ENCODE measurements at regions not wholly inside any gene's neighbourhood (a gene's known extent, or its start where the extent isn't known, plus 50 kb on each side); places are given as distances from the start of the nearest gene placed in this dataset.
A peak's percentile ranks its signal among the peaks of the same experiment; 100 is the strongest.

DNA sequence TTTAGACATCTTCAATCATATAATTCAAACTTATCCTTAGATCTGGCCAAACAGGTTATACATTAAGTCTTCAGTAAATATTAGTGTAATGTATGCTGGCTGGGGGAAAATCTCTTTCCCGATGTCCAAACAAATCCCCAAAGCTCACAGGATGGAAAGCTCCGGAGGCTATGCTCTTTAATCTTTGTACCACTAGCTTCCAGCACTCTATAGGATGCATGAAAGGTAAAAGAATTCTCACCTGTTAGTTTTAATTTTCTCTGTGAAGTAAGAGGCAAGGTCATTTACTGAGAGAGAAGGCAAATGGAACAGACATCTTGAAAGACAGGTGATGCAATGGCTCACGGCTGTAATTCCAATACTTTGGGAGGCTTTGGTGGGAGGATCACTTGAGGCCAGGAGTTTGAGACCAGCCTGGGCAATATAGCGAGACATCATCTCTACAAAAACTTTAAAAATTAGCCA, 99.8 kb upstream of the KIF5B start:
- peaks cover 4% of the 10 kb centered on the region for H3K4me1 Mint-ChIP-seq (ENCODE audit: low read depth)
- H3K27me3 Mint-ChIP-seq, result no peaks in the 10 kb centered on the region
- no peak overlapping the region for H3K27ac Mint-ChIP-seq
- H3K9me3 Mint-ChIP-seq, result peaks cover 24% of the 10 kb centered on the region
- no peaks in the 10 kb centered on the region for H3K36me3 Mint-ChIP-seq (ENCODE audit: low read depth)
- no peak overlapping the region for H3K4me3 Mint-ChIP-seq
- DNase-seq, result no peak

GRCh38 chr10:32155075-32155516, 98.9 kb upstream of the KIF5B start:
- Mint-ChIP-seq H3K4me1 (ENCODE audit: low read depth) (peaks cover 12% of the 10 kb centered on the region), H3K27me3 (no peaks in the 10 kb centered on the region), H3K4me3 (no peak overlapping the region), H3K9me3 (peaks cover 24% of the 10 kb centered on the region), H3K36me3 (ENCODE audit: low read depth) (no peaks in the 10 kb centered on the region), H3K27ac (no peak overlapping the region)
- no peak for DNase-seq

DNA sequence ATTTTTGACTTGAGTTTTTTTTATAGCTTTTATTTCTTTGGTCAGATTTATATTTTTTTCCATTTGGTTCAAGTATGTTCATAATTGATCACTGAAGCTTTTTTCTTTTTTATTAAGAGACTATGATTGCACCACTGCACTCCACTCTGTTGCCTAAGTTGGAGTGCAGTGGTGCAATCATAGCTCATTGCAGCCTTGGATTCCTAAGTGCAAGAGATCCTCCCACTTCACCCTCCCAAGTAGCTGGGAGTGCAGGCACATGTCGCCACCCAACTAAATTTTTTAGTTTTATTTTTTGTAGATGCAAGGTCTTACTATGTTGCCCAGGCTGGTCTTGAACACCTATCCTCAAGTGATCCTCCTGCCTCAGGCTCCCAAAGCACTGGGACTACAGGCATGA, 97.7 kb upstream of the KIF5B start:
- no peak for DNase-seq
- peaks cover 24% of the 10 kb centered on the region for H3K9me3 Mint-ChIP-seq
- H3K27ac Mint-ChIP-seq, result no peak overlapping the region
- peaks cover 22% of the 10 kb centered on the region for H3K4me1 Mint-ChIP-seq (ENCODE audit: low read depth)
- H3K36me3 Mint-ChIP-seq (ENCODE audit: low read depth), result no peaks in the 10 kb centered on the region
- H3K27me3 Mint-ChIP-seq, result no peaks in the 10 kb centered on the region
- no peak overlapping the region for H3K4me3 Mint-ChIP-seq

DNA sequence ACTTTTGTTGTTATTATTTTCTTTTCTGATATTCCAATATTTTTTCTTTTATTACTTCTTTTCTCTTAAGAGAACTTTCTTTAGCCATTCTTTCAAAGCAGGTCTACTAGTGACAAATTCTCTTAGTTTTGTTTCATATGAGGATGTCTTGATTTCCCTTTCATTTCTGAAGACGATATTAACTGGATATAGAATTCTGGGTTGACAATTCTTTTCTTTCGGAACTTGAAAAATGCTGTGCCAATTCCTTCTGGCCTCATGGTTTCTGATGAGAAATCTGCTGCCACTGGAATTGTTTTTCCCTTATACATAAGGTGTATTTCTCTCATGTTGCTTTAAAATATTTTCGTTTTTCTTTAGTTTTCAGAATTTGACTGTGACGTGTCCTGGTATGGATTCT, 97.0 kb upstream of the KIF5B start:
- H3K9me3 Mint-ChIP-seq, result peaks cover 24% of the 10 kb centered on the region
- H3K27ac Mint-ChIP-seq, result no peak overlapping the region
- no peak overlapping the region for H3K4me3 Mint-ChIP-seq
- no peak for DNase-seq
- H3K4me1 Mint-ChIP-seq (ENCODE audit: low read depth), result peaks cover 23% of the 10 kb centered on the region
- no peaks in the 10 kb centered on the region for H3K27me3 Mint-ChIP-seq
- H3K36me3 Mint-ChIP-seq (ENCODE audit: low read depth), result no peaks in the 10 kb centered on the region

- Mint-ChIP-seq H3K9me3 (peaks cover 24% of the 10 kb centered on the region), H3K36me3 (ENCODE audit: low read depth) (no peaks in the 10 kb centered on the region), H3K4me3 (no peak overlapping the region), H3K27me3 (no peaks in the 10 kb centered on the region), H3K4me1 (ENCODE audit: low read depth) (peaks cover 23% of the 10 kb centered on the region), H3K27ac (no peak overlapping the region)
- DNase-seq, result no peak
Observed at GRCh38 chr10:32151871-32152270, 95.6 kb upstream of the KIF5B start.

DNA sequence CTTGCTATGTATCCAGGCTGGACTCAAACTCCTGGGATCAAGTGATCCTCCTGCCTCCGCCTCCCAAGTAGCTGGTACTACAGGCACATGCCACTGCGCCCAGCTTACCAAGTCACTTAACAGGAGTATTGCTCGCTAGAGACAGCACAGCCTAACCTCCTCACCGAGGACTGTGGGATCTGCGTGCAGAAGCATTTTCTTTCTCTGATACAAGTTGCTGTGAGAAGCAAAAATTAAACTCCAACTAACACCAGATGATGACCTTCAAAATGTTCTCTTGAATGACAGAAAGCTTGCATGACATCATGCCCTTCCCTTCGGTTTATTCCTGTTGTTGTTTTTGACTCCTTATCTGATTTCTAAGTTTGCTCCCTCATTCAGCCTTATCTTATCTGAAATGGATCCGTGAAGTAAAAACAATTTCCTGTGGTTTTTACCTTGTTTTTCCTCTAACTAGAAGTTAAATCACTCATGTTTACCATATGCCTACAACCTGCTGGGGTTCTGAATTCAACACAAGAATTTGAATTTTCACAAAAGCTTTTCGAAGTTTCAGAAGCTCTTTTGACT, 94.4 kb upstream of the KIF5B start:
- no peak overlapping the region for H3K4me3 Mint-ChIP-seq
- no peaks in the 10 kb centered on the region for H3K27me3 Mint-ChIP-seq
- no peaks in the 10 kb centered on the region for H3K36me3 Mint-ChIP-seq (ENCODE audit: low read depth)
- H3K4me1 Mint-ChIP-seq (ENCODE audit: low read depth), result peaks cover 23% of the 10 kb centered on the region
- H3K27ac Mint-ChIP-seq, result peak overlapping the region; percentile 22
- peaks cover 21% of the 10 kb centered on the region for H3K9me3 Mint-ChIP-seq
- no peak for DNase-seq

GRCh38 chr10:32149252-32149955, 93.2 kb upstream of the KIF5B start:
- peak overlapping the region; percentile 3 for H3K4me3 Mint-ChIP-seq
- peaks cover 23% of the 10 kb centered on the region for H3K4me1 Mint-ChIP-seq (ENCODE audit: low read depth)
- no peak for DNase-seq
- peaks cover 11% of the 10 kb centered on the region for H3K9me3 Mint-ChIP-seq
- peak overlapping the region; percentile 86 for H3K27ac Mint-ChIP-seq
- no peaks in the 10 kb centered on the region for H3K27me3 Mint-ChIP-seq
- no peaks in the 10 kb centered on the region for H3K36me3 Mint-ChIP-seq (ENCODE audit: low read depth)

DNA sequence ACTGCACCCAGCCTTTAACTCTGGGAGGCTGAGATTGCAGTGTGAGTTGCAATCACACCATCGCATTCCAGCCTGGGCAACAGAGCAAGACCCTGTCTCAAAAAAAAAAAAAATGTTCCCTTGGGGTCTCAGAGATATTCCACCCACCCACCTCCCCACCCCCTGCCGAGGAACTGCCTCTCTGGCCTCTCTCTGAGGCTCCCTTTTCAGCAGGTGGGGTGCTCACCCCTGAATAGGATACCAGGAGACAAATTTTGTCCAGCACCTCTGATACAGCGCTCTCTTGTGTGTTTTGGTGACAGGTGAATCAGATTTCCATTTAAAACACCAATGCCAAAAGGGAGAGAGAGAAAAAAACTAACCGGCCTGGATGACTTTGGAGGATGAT, 92.6 kb upstream of the KIF5B start:
- H3K4me1 Mint-ChIP-seq (ENCODE audit: low read depth), result peaks cover 23% of the 10 kb centered on the region
- peaks cover 11% of the 10 kb centered on the region for H3K9me3 Mint-ChIP-seq
- DNase-seq, result no peak
- peak overlapping the region; percentile 3 for H3K4me3 Mint-ChIP-seq
- peak overlapping the region; percentile 86 for H3K27ac Mint-ChIP-seq
- no peaks in the 10 kb centered on the region for H3K27me3 Mint-ChIP-seq
- H3K36me3 Mint-ChIP-seq (ENCODE audit: low read depth), result no peaks in the 10 kb centered on the region

DNA sequence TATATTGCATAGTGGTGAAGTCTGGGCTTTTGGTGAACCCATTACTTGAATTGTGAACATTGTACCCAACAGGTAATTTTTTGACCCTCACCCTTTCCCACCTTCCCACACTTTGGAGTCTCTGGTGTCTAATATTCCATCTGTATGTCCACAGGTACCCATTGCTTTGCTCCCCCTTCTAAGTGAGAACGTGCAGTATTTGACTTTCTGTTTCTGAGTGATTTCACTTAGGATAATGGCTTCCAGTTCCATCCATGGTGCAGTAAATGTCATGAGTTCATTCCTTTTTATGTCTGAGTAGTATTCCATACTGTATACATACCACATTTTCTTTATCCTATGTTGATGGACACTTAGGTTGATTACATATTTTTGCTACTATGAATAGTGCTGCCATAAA, 91.5 kb upstream of the KIF5B start:
- no peak for DNase-seq
- no peak overlapping the region for H3K27ac Mint-ChIP-seq
- H3K4me3 Mint-ChIP-seq, result no peak overlapping the region
- H3K27me3 Mint-ChIP-seq, result no peaks in the 10 kb centered on the region
- H3K4me1 Mint-ChIP-seq (ENCODE audit: low read depth), result peaks cover 23% of the 10 kb centered on the region
- peaks cover 4% of the 10 kb centered on the region for H3K9me3 Mint-ChIP-seq
- H3K36me3 Mint-ChIP-seq (ENCODE audit: low read depth), result no peaks in the 10 kb centered on the region

GRCh38 chr10:32146166-32146565, 89.9 kb upstream of the KIF5B start:
- H3K4me1 Mint-ChIP-seq (ENCODE audit: low read depth), result peaks cover 20% of the 10 kb centered on the region
- H3K36me3 Mint-ChIP-seq (ENCODE audit: low read depth), result no peaks in the 10 kb centered on the region
- H3K9me3 Mint-ChIP-seq, result no peaks in the 10 kb centered on the region
- no peak for DNase-seq
- H3K27me3 Mint-ChIP-seq, result no peaks in the 10 kb centered on the region
- no peak overlapping the region for H3K27ac Mint-ChIP-seq
- no peak overlapping the region for H3K4me3 Mint-ChIP-seq

- H3K4me1 Mint-ChIP-seq (ENCODE audit: low read depth), result peaks cover 11% of the 10 kb centered on the region
- H3K27ac Mint-ChIP-seq, result no peak overlapping the region
- H3K9me3 Mint-ChIP-seq, result no peaks in the 10 kb centered on the region
- H3K4me3 Mint-ChIP-seq, result no peak overlapping the region
- H3K36me3 Mint-ChIP-seq (ENCODE audit: low read depth), result no peaks in the 10 kb centered on the region
- H3K27me3 Mint-ChIP-seq, result no peaks in the 10 kb centered on the region
- no peak for DNase-seq
Observed at GRCh38 chr10:32144817-32145688, 88.8 kb upstream of the KIF5B start.

- H3K27me3 Mint-ChIP-seq, result no peaks in the 10 kb centered on the region
- H3K9me3 Mint-ChIP-seq, result no peaks in the 10 kb centered on the region
- H3K36me3 Mint-ChIP-seq (ENCODE audit: low read depth), result no peaks in the 10 kb centered on the region
- no peak for DNase-seq
- no peak overlapping the region for H3K4me3 Mint-ChIP-seq
- peaks cover 1% of the 10 kb centered on the region for H3K4me1 Mint-ChIP-seq (ENCODE audit: low read depth)
- no peak overlapping the region for H3K27ac Mint-ChIP-seq
Observed at GRCh38 chr10:32143302-32143847, 87.2 kb upstream of the KIF5B start.

GRCh38 chr10:32142646-32143045, 86.4 kb upstream of the KIF5B start:
- no peaks in the 10 kb centered on the region for H3K9me3 Mint-ChIP-seq
- H3K36me3 Mint-ChIP-seq (ENCODE audit: low read depth), result no peaks in the 10 kb centered on the region
- no peak for DNase-seq
- peaks cover 1% of the 10 kb centered on the region for H3K4me1 Mint-ChIP-seq (ENCODE audit: low read depth)
- no peak overlapping the region for H3K27ac Mint-ChIP-seq
- H3K27me3 Mint-ChIP-seq, result no peaks in the 10 kb centered on the region
- H3K4me3 Mint-ChIP-seq, result no peak overlapping the region

GRCh38 chr10:32141018-32141807, 85.0 kb upstream of the KIF5B start:
- no peaks in the 10 kb centered on the region for H3K9me3 Mint-ChIP-seq
- H3K27me3 Mint-ChIP-seq, result no peaks in the 10 kb centered on the region
- H3K4me3 Mint-ChIP-seq, result no peak overlapping the region
- peaks cover 1% of the 10 kb centered on the region for H3K4me1 Mint-ChIP-seq (ENCODE audit: low read depth)
- no peaks in the 10 kb centered on the region for H3K36me3 Mint-ChIP-seq (ENCODE audit: low read depth)
- DNase-seq, result no peak
- no peak overlapping the region for H3K27ac Mint-ChIP-seq
